Nephron (organoid): ENCODE measurements at regions not wholly inside any gene's neighbourhood (a gene's known extent, or its start where the extent isn't known, plus 50 kb on each side); places are given as distances from the start of the nearest gene placed in this dataset.

ENCODE experiments used
- H3K27ac Mint-ChIP-seq, 3 experiments: 2 replicates each; pipeline ENCODE4 v1.8.0; 2020; ENCODE audit warnings: mixed read lengths in 3 of 3, mild to moderate bottlenecking in 2 of 3, moderate library complexity in 1 of 3
- H3K27me3 Mint-ChIP-seq: 2 replicates; pipeline ENCODE4 v1.8.0; 2021; ENCODE audit warnings: low read depth, mild to moderate bottlenecking, moderate library complexity, mixed read lengths
- H3K36me3 Mint-ChIP-seq: 2 replicates; pipeline ENCODE4 v1.8.0; 2020; ENCODE audit warnings: low read depth, mixed read lengths
- H3K4me1 Mint-ChIP-seq: 2 replicates; pipeline ENCODE4 v1.8.0; 2020; ENCODE audit warnings: mixed read lengths
- H3K4me3 Mint-ChIP-seq, 3 experiments: 2 replicates each; pipeline ENCODE4 v1.8.0; 2020; ENCODE audit warnings: mild to moderate bottlenecking in 3 of 3, mixed read lengths in 3 of 3, moderate library complexity in 2 of 3
- H3K9me3 Mint-ChIP-seq: 2 replicates; pipeline ENCODE4 v1.8.0; 2020; ENCODE audit warnings: mixed read lengths
- CTCF ChIP-seq, 3 experiments: fragments of 200-600 bp; sonication (generic); IDR thresholded peaks; one replicate each; pipeline ENCODE4 v1.5.0; 2021; ENCODE audit warnings: antibody characterized with exemption in 3 of 3; ENCODE audit not compliant: unreplicated experiment in 3 of 3

DNA sequence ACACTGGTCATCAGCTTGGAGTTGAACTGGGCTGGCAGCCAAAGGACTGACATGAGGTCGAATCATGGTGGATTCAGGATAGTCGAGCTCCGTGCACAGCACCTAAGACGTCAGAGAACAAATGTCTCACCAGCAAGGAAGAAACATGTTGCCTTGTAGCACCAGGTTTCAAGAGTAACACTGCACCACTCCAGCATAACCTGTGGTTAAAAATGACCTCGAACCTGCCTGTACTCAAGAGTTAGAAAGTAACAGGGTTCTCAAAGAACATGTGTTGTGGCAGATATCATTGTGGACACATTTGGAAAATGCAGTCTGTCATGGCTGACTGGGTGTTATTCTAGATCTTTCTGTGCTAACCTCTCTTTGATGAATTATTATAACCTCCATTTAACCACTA lies 511.6 kb downstream of the CDH26 start:
- Mint-ChIP-seq H3K27me3 (peaks cover 14% of the 10 kb centered on the region), H3K9me3 (peaks cover 4% of the 10 kb centered on the region), H3K4me1 (peaks cover 5% of the 10 kb centered on the region), H3K27ac (no peak overlapping the region), H3K4me3 (no peak overlapping the region), H3K36me3 (no peaks in the 10 kb centered on the region)
- TF ChIP-seq CTCF (IDR thresholded peaks at IDR 0.05; ENCODE audit: unreplicated experiment in 3 of 3) = no peak

DNA sequence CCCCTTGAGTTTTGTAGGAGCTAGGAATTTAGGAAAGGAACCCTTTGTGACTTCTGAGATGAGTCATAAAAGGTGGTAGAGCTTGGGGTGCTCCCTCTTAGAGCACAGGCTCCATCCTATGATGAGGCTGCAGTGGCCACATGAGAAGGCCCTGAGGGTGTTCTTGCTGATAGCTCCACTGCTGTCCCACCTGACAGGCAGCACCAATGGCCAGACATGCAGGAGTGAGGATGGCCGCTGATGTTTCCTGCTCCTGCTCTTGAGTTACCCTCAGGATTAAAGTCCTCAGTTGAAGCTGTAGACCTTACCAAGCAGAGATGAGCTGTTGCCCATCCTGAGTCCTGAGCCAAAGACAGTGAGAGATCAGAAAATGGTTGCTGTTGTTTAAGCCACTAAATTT lies 512.1 kb downstream of the CDH26 start:
- Mint-ChIP-seq H3K9me3 (peaks cover 4% of the 10 kb centered on the region), H3K27me3 (peaks cover 14% of the 10 kb centered on the region), H3K4me3 (no peak overlapping the region), H3K4me1 (peaks cover 5% of the 10 kb centered on the region), H3K27ac (no peak overlapping the region), H3K36me3 (no peaks in the 10 kb centered on the region)
- TF ChIP-seq CTCF (IDR thresholded peaks at IDR 0.05; ENCODE audit: unreplicated experiment in 3 of 3) = no peak

DNA sequence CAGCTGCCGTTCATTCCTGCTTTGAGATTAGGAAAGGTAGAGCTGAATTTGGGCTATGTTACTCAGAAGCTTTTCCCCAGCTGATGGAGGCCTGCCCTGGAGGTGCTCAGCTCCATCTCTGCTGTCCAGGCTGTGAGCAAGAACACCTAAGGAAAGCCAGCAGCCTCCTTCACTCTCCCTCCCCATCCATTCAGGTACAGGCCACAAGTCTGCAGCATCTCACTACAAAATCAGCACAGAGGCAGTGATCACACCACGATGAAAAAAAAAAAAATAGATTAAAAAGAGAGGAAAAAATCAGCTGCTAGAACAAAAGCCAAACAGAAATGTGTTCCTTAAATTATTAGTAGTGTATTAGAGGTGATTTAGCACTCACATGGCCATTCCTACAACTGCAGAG lies 515.0 kb downstream of the CDH26 start:
- Mint-ChIP-seq H3K36me3 (no peaks in the 10 kb centered on the region), H3K4me1 (no peaks in the 10 kb centered on the region), H3K27ac (no peak overlapping the region), H3K9me3 (peaks cover 4% of the 10 kb centered on the region), H3K27me3 (peaks cover 17% of the 10 kb centered on the region), H3K4me3 (no peak overlapping the region)
- no peak for TF ChIP-seq CTCF (IDR thresholded peaks at IDR 0.05; ENCODE audit: unreplicated experiment in 3 of 3)

- Mint-ChIP-seq H3K27ac (no peak overlapping the region), H3K9me3 (peaks cover 4% of the 10 kb centered on the region), H3K4me1 (no peaks in the 10 kb centered on the region), H3K27me3 (peaks cover 25% of the 10 kb centered on the region), H3K36me3 (no peaks in the 10 kb centered on the region), H3K4me3 (no peak overlapping the region)
- no peak for TF ChIP-seq CTCF (IDR thresholded peaks at IDR 0.05; ENCODE audit: unreplicated experiment in 3 of 3)
Measured at GRCh38 chr20:60474385-60474910, 516.2 kb downstream of the CDH26 start.

- Mint-ChIP-seq H3K4me3 (no peak overlapping the region), H3K4me1 (no peaks in the 10 kb centered on the region), H3K27ac (no peak overlapping the region), H3K27me3 (peaks cover 28% of the 10 kb centered on the region), H3K9me3 (no peaks in the 10 kb centered on the region), H3K36me3 (no peaks in the 10 kb centered on the region)
- no peak for TF ChIP-seq CTCF (IDR thresholded peaks at IDR 0.05; ENCODE audit: unreplicated experiment in 3 of 3)
Measured at GRCh38 chr20:60476045-60476444, 517.8 kb downstream of the CDH26 start.

DNA sequence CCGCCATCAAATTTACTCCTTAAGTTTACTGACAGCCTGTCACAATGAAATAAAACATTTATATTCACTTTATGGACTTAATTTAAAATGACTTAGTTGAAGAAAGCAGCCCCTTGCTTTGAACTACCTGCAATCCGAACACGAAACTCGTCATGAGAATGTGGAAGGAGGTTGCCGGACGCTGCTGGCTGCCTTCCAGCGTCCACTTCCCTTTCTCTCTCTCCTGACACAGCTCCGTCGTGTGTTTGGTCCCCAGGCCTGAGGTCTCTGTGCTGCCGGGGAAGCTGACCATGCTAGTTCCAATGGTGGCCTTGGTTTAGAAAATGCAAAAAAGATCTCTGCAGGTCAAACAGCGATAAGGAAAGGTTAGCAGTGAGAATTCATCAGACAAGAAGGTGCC lies 519.7 kb downstream of the CDH26 start:
- Mint-ChIP-seq H3K27ac (no peak overlapping the region), H3K27me3 (peaks cover 24% of the 10 kb centered on the region), H3K4me3 (no peak overlapping the region), H3K4me1 (no peaks in the 10 kb centered on the region), H3K36me3 (no peaks in the 10 kb centered on the region), H3K9me3 (no peaks in the 10 kb centered on the region)
- TF ChIP-seq CTCF (IDR thresholded peaks at IDR 0.05; ENCODE audit: unreplicated experiment in 3 of 3) = no peak
